GM19395 (cell line): ENCODE measurements at regions not wholly inside any gene's neighbourhood (a gene's known extent, or its start where the extent isn't known, plus 50 kb on each side); places are given as distances from the start of the nearest gene placed in this dataset.

Experiments used
- ATAC-seq: cut with Tn5 transposase; IDR thresholded peaks from one replicate; pipeline ENCODE4 v1.9.1; 2021; ENCODE audit warnings: mild to moderate bottlenecking, moderate library complexity; ENCODE audit not compliant: unreplicated experiment

- ATAC-seq: no peak
Measured at GRCh38 chr2:145305889-145306288, 786.0 kb upstream of the ZEB2 start.

- ATAC-seq: no peak
Measured at GRCh38 chr2:145304501-145304900, 784.6 kb upstream of the ZEB2 start.

GRCh38 chr2:145303536-145303935, 783.6 kb upstream of the ZEB2 start:
- ATAC-seq: no peak

GRCh38 chr2:145302886-145303285, 783.0 kb upstream of the ZEB2 start:
- no peak for ATAC-seq

GRCh38 chr2:145302451-145302850, 782.5 kb upstream of the ZEB2 start:
- no peak for ATAC-seq

GRCh38 chr2:145299368-145299767, 779.4 kb upstream of the ZEB2 start:
- no peak for ATAC-seq

- ATAC-seq: no peak
Measured at GRCh38 chr2:145292166-145292565, 772.2 kb upstream of the ZEB2 start.

- no peak for ATAC-seq
Measured at GRCh38 chr2:145290986-145291385, 771.1 kb upstream of the ZEB2 start.

- no peak for ATAC-seq
Measured at GRCh38 chr2:145289946-145290345, 770.0 kb upstream of the ZEB2 start.

- ATAC-seq: no peak
Measured at GRCh38 chr2:145288650-145289496, 769.0 kb upstream of the ZEB2 start.

GRCh38 chr2:145287736-145288135, 767.8 kb upstream of the ZEB2 start:
- ATAC-seq: no peak

- no peak for ATAC-seq
Measured at GRCh38 chr2:145286716-145287275, 766.9 kb upstream of the ZEB2 start.

GRCh38 chr2:145284551-145284950, 764.6 kb upstream of the ZEB2 start:
- ATAC-seq: no peak

GRCh38 chr2:145283131-145283530, 763.2 kb upstream of the ZEB2 start:
- no peak for ATAC-seq

- ATAC-seq: no peak
Measured at GRCh38 chr2:145277922-145278321, 758.0 kb upstream of the ZEB2 start.

GRCh38 chr2:145273840-145274239, 753.9 kb upstream of the ZEB2 start:
- no peak for ATAC-seq

GRCh38 chr2:145268931-145269330, 749.0 kb upstream of the ZEB2 start:
- ATAC-seq: no peak

- no peak for ATAC-seq
Measured at GRCh38 chr2:145267451-145267850, 747.5 kb upstream of the ZEB2 start.

GRCh38 chr2:145265244-145265643, 745.3 kb upstream of the ZEB2 start:
- ATAC-seq: no peak

- ATAC-seq: no peak
Measured at GRCh38 chr2:145260674-145261073, 740.8 kb upstream of the ZEB2 start.

GRCh38 chr2:145260081-145260480, 740.2 kb upstream of the ZEB2 start:
- ATAC-seq: no peak

GRCh38 chr2:145258903-145259579, 739.1 kb upstream of the ZEB2 start:
- no peak for ATAC-seq
